K562 (cell line): ENCODE measurements at regions not wholly inside any gene's neighbourhood (a gene's known extent, or its start where the extent isn't known, plus 50 kb on each side); places are given as distances from the start of the nearest gene placed in this dataset.

Experiments used
- ATAC-seq: fragments of 200-7000 bp; cut with Tn5 transposase; 3 replicates; pipeline ENCODE4 v1.9.1; 2020; ENCODE audit warnings: moderate library complexity
- BruUV-seq: library from RNA; stranded (reverse); fragments of 400-500 nt; replicated peaks from 2 replicates; lab custom pipeline; 2021; lab: Mats Ljungman, UMichigan
- CTCF ChIA-PET: fragments of 300-600 bp; formaldehyde crosslinking; extraction: SDS; loops from one replicate; lab custom pipeline; 2021; ENCODE audit warnings: low intra/inter-chr PET ratio; lab: Yijun Ruan, JAX
- POLR2A ChIA-PET: fragments of 300-600, 350-650 bp; sonication (Branson Sonifier 250); formaldehyde crosslinking; extraction: SDS; loops from one replicate; lab custom pipeline; 2021; ENCODE audit warnings: antibody characterized with exemption, inconsistent platforms; lab: Yijun Ruan, JAX
- DNase-seq, 4 experiments: peaks; one replicate each; pipeline versions ENCODE4 v3.0.0 to v3.0.0-alpha.2; 2011 to 2018; ENCODE audit warnings: low spot score in 3 of 4, mixed read lengths in 3 of 4; ENCODE audit errors: extremely low read depth in 1 of 4
- FAIRE-seq: peaks from 2 replicates; lab custom pipeline; 2011; peaks lifted over from hg19 to GRCh38; lab: Jason Lieb, UNC
- H2AFZ ChIP-seq: 2 replicates; pipeline ENCODE4 v1.6.0; 2011; ENCODE audit warnings: low read depth, low read length, control low read depth, inconsistent platforms
- H3K27ac ChIP-seq: fragments of 200-600 bp; 3 replicates; pipeline ENCODE4 v1.8.0; 2011; ENCODE audit warnings: low read depth, mild to moderate bottlenecking, control low read depth, inconsistent platforms, low read length, moderate library complexity, mixed read lengths; ENCODE audit errors: extremely low read depth
- H3K27me3 ChIP-seq, 2 experiments: fragments of 300-600 bp in 1 of 2; 2 replicates in 1 of 2; 3 replicates in 1 of 2; pipeline versions ENCODE4 v1.6.0 to v1.8.0; 2011; ENCODE audit warnings: inconsistent platforms in 2 of 2, low read length in 2 of 2, mild to moderate bottlenecking in 1 of 2, mixed read lengths in 1 of 2, moderate library complexity in 1 of 2; ENCODE audit not compliant: control insufficient read depth in 2 of 2, insufficient read depth in 2 of 2
- H3K36me3 ChIP-seq: fragments of 300-600 bp; 3 replicates; pipeline ENCODE4 v1.8.0; 2011; ENCODE audit warnings: mild to moderate bottlenecking, low read length, inconsistent platforms; ENCODE audit not compliant: control insufficient read depth, insufficient read depth
- H3K4me1 ChIP-seq, 2 experiments: fragments of 200-600 bp in 1 of 2; replicated peaks in 1 of 2; 2 replicates in 1 of 2; 3 replicates in 1 of 2; pipeline versions ENCODE4 v1.5.1 to v1.8.0; 2011; ENCODE audit warnings: inconsistent platforms in 2 of 2, low read length in 2 of 2, mild to moderate bottlenecking in 1 of 2, mixed read lengths in 1 of 2, moderate library complexity in 1 of 2; ENCODE audit not compliant: control insufficient read depth in 2 of 2, insufficient read depth in 2 of 2
- H3K4me2 ChIP-seq: 2 replicates; pipeline ENCODE4 v1.6.1; 2011; ENCODE audit warnings: low read length, control low read depth, inconsistent platforms, mixed read lengths; ENCODE audit not compliant: insufficient read depth
- H3K4me3 ChIP-seq: fragments of 200-600 bp; sonication (generic), shearing (Covaris generic); 2 replicates; pipeline ENCODE4 v1.5.1; 2016; ENCODE audit warnings: control low read depth, inconsistent platforms
- H3K79me2 ChIP-seq: fragments of 200-600 bp; 3 replicates; pipeline ENCODE4 v1.8.0; 2011; ENCODE audit warnings: low read length, inconsistent platforms; ENCODE audit not compliant: control insufficient read depth, insufficient read depth
- H3K9ac ChIP-seq, 2 experiments: 2 replicates each; pipeline versions ENCODE4 v1.6.0 to v1.6.1; 2011; ENCODE audit warnings: low read depth in 2 of 2, low read length in 2 of 2, control low read depth in 1 of 2, inconsistent platforms in 1 of 2, mild to moderate bottlenecking in 1 of 2, mixed read lengths in 1 of 2; ENCODE audit not compliant: insufficient read depth in 1 of 2
- H3K9me1 ChIP-seq: one replicate; pipeline ENCODE4 v1.6.0; 2011; ENCODE audit warnings: inconsistent platforms, mild to moderate bottlenecking, low read length, moderate library complexity; ENCODE audit not compliant: control insufficient read depth, insufficient read depth
- H3K9me3 ChIP-seq: replicated peaks from 2 replicates; pipeline ENCODE4 v1.5.1; 2011; ENCODE audit warnings: low read depth, low read length, inconsistent platforms; ENCODE audit not compliant: control insufficient read depth, insufficient read depth
- H4K20me1 ChIP-seq: replicated peaks from 2 replicates; pipeline ENCODE4 v1.6.1; 2011; ENCODE audit warnings: low read length, inconsistent platforms, mixed read lengths; ENCODE audit not compliant: control insufficient read depth, insufficient read depth
- ARID3B ChIP-seq: fragments of 250-450 bp; sonication (Bioruptor Pico); IDR thresholded peaks from 2 replicates; pipeline ENCODE4 v1.4.0; 2020; ENCODE audit warnings: borderline replicate concordance
- CBX2 ChIP-seq: fragments of 200-600 bp; sonication (generic); IDR thresholded peaks from one replicate; pipeline ENCODE4 v1.6.1; 2012; ENCODE audit warnings: mild to moderate bottlenecking, low read length, inconsistent platforms; ENCODE audit not compliant: insufficient read depth, poor library complexity, severe bottlenecking
- CEBPG ChIP-seq, 3 experiments: fragments of 200-800 bp in 1 of 3; sonication (Bioruptor generic) in 1 of 3; sonication (generic) in 1 of 3; formaldehyde crosslinking in 1 of 3; IDR thresholded peaks in 2 of 3; conservative IDR thresholded peaks in 1 of 3; 2 replicates each; pipeline versions ENCODE4 v1.6.1 to v1.8.0; 2016 to 2022; ENCODE audit warnings: missing compliant biosample characterization in 2 of 3, missing genetic modification characterization in 2 of 3, mild to moderate bottlenecking in 1 of 3, missing genetic modification reagents in 1 of 3
- EWSR1 ChIP-seq: fragments of 450-650 bp; IDR thresholded peaks from 2 replicates; pipeline ENCODE4 v1.6.1; 2018; ENCODE audit warnings: borderline replicate concordance, mild to moderate bottlenecking, low read depth, moderate library complexity; ENCODE audit not compliant: partially characterized antibody
- FIP1L1 ChIP-seq: fragments of 200-400 bp; formaldehyde crosslinking; IDR thresholded peaks from 2 replicates; pipeline ENCODE4 v1.6.1; 2018; ENCODE audit warnings: mild to moderate bottlenecking, low read depth, low read length; ENCODE audit not compliant: poor library complexity, severe bottlenecking
- GABPA ChIP-seq: fragments of 200-800 bp; sonication (Bioruptor generic); conservative IDR thresholded peaks from 2 replicates; pipeline ENCODE4 v1.6.1; 2016; ENCODE audit warnings: low read depth, missing genetic modification characterization, missing compliant biosample characterization
- KAT7 ChIP-seq: sonication (generic); formaldehyde crosslinking; IDR thresholded peaks from 2 replicates; pipeline ENCODE4 v1.8.0; 2022; ENCODE audit warnings: missing genetic modification reagents, mild to moderate bottlenecking, borderline replicate concordance
- KDM1A ChIP-seq, 2 experiments: fragments of 450-650 bp; IDR thresholded peaks; 2 replicates each; pipeline ENCODE4 v1.6.1; 2016; ENCODE audit warnings: mild to moderate bottlenecking in 2 of 2
- KDM4B ChIP-seq, 2 experiments: fragments of 450-650 bp in 1 of 2; sonication (generic) in 1 of 2; IDR thresholded peaks; 2 replicates each; pipeline ENCODE4 v1.6.1; 2016 to 2017; ENCODE audit warnings: borderline replicate concordance in 2 of 2, antibody characterized with exemption in 1 of 2, low read depth in 1 of 2, mild to moderate bottlenecking in 1 of 2
- MEIS2 ChIP-seq: fragments of 450-650 bp; IDR thresholded peaks from 2 replicates; pipeline ENCODE4 v1.6.1; 2014; ENCODE audit warnings: mild to moderate bottlenecking; ENCODE audit not compliant: partially characterized antibody
- NFIX ChIP-seq: fragments of 250-450 bp; sonication (Bioruptor Pico); IDR thresholded peaks from 2 replicates; pipeline ENCODE4 v1.4.0; 2020; ENCODE audit warnings: low read depth, mild to moderate bottlenecking, moderate library complexity
- RBM39 ChIP-seq: fragments of 200-400 bp; formaldehyde crosslinking; optimal IDR thresholded peaks from 2 replicates; pipeline ENCODE3; 2018; ENCODE audit warnings: low read depth, low read length
- SMARCA4 ChIP-seq: fragments of 450-650 bp; IDR thresholded peaks from 2 replicates; pipeline ENCODE4 v1.6.1; 2016
- SRSF7 ChIP-seq: fragments of 200-400 bp; formaldehyde crosslinking; optimal IDR thresholded peaks from 2 replicates; pipeline ENCODE3; 2017; ENCODE audit warnings: mild to moderate bottlenecking, low read depth, low read length
- STAT5B ChIP-seq: fragments of 250-450 bp; sonication (Bioruptor Pico); IDR thresholded peaks from 2 replicates; pipeline ENCODE4 v1.8.0; 2021; ENCODE audit warnings: mild to moderate bottlenecking, inconsistent platforms
- TAF9B ChIP-seq: fragments of 450-650 bp; IDR thresholded peaks from 2 replicates; pipeline ENCODE4 v1.6.1; 2018; ENCODE audit warnings: mild to moderate bottlenecking; ENCODE audit not compliant: partially characterized antibody
- TCF3 ChIP-seq: sonication (generic); formaldehyde crosslinking; IDR thresholded peaks from 2 replicates; pipeline ENCODE4 v1.4.0; 2020; ENCODE audit warnings: mild to moderate bottlenecking, missing genetic modification reagents
- ZBED1 ChIP-seq: IDR thresholded peaks from 2 replicates; pipeline ENCODE4 v1.6.1; 2014
- ZBTB17 ChIP-seq: fragments of 450-650 bp; formaldehyde crosslinking; IDR thresholded peaks from 2 replicates; pipeline ENCODE4 v1.4.0; 2020; ENCODE audit warnings: mild to moderate bottlenecking
- ZBTB9 ChIP-seq: fragments of 450-650 bp; formaldehyde crosslinking; IDR thresholded peaks from 2 replicates; pipeline ENCODE4 v1.4.0; 2020; ENCODE audit warnings: mild to moderate bottlenecking, moderate library complexity
- ZKSCAN8 ChIP-seq: fragments of 200-800 bp; sonication (Bioruptor generic); IDR thresholded peaks from 2 replicates; pipeline ENCODE4 v1.6.1; 2016; ENCODE audit warnings: missing genetic modification characterization, missing compliant biosample characterization
- ZNF551 ChIP-seq: fragments of 250-450 bp; sonication (Bioruptor Pico); IDR thresholded peaks from 2 replicates; pipeline ENCODE4 v1.5.0; 2021; ENCODE audit warnings: mild to moderate bottlenecking, moderate library complexity
- ZNF785 ChIP-seq: fragments of 250-450 bp; sonication (Bioruptor Pico); IDR thresholded peaks from 2 replicates; pipeline ENCODE4 v1.4.0; 2020; ENCODE audit warnings: mild to moderate bottlenecking
- WGBS: fragments of 100-300 bp; shearing (Covaris generic); methylation state at CpG from one replicate; pipeline ENCODE4 v1.1.6; 2016; ENCODE audit warnings: low coverage, mixed read lengths; ENCODE audit not compliant: insufficient coverage; ENCODE audit errors: missing lambda C conversion rate; 5-methylcytosine and 5-hydroxymethylcytosine counted together
- in situ Hi-C: fragments of 300-500 bp; cut with MboI; formaldehyde crosslinking; loops from 4 replicates; pipeline ENCODE4 v1.15.0; 2018; ENCODE audit warnings: inconsistent platforms, mixed read lengths
- intact Hi-C: fragments of 100-400 bp; cut with micrococcal nuclease; formaldehyde crosslinking; loops from 2 replicates; pipeline ENCODE4 v1.14.2; 2022

- TF ChIP-seq SRSF7 (no peak), ZBTB9 (CRISPR knock-in tag) (no peak), ZNF785 (no peak), MEIS2 (no peak), TAF9B (no peak), CBX2 (no peak), ZKSCAN8 (CRISPR knock-in tag) (no peak), RBM39 (no peak), KAT7 (CRISPR knock-in tag) (no peak), KDM1A (IDR thresholded peaks at IDR 0.05) (no peak), GABPA (tag) (no peak)
These were observed 112.5 kb upstream of the SH3BP4 start (continued) for GRCh38 chr2:234839285-234839684.

- no peaks in the 10 kb centered on the region for H4K20me1 ChIP-seq
- in situ Hi-C loops, result no loop called here
- intact Hi-C loops, result no loop called here
- H3K9me1 ChIP-seq, result no peaks in the 10 kb centered on the region
- H3K79me2 ChIP-seq, result no peaks in the 10 kb centered on the region
- no peaks in the 10 kb centered on the region for H3K27me3 ChIP-seq
- H3K4me3 ChIP-seq, result no peak overlapping the region
- ATAC-seq (no peak), DNase-seq (no peak), FAIRE-seq (no peak)
- H3K4me1 ChIP-seq, result no peaks in the 10 kb centered on the region
- no TSS peak for BruUV-seq
- H3K4me2 ChIP-seq, result no peak overlapping the region
- no peak overlapping the region for H3K9ac ChIP-seq
- POLR2A ChIA-PET, result no interaction called here
- 0% methylated on average over 4 of the region's 5 CpGs for WGBS
- no peak overlapping the region for H2AFZ ChIP-seq
- H3K36me3 ChIP-seq, result no peaks in the 10 kb centered on the region
- H3K27ac ChIP-seq, result no peak overlapping the region
- no peaks in the 10 kb centered on the region for H3K9me3 ChIP-seq
- CTCF ChIA-PET, result no interaction called here
- no peak for TF ChIP-seq EWSR1
- no peak for TF ChIP-seq SMARCA4
- TF ChIP-seq ZBTB17 (CRISPR knock-in tag), result no peak
- TF ChIP-seq KDM4B (IDR thresholded peaks at IDR 0.05; ENCODE audit: borderline replicate concordance in 2 of 2, low read depth in 1 of 2), result no peak
- TF ChIP-seq FIP1L1, result no peak
- TF ChIP-seq NFIX (CRISPR knock-in tag), result no peak
- no peak for TF ChIP-seq ARID3B
- no peak for TF ChIP-seq CEBPG (CRISPR knock-in tag; IDR thresholded peaks at IDR 0.05)
- TF ChIP-seq CEBPG (tag; conservative IDR thresholded peaks at IDR 0.05 in 1 of 2, IDR thresholded peaks at IDR 0.05 in 1 of 2), result no peak
- no peak for TF ChIP-seq ZBED1
- TF ChIP-seq ZNF551 (CRISPR knock-in tag), result no peak
- TF ChIP-seq TCF3 (CRISPR knock-in tag), result no peak
- no peak for TF ChIP-seq STAT5B (CRISPR knock-in tag)
These were observed 115.5 kb upstream of the SH3BP4 start for GRCh38 chr2:234836271-234836670.
